ENCODE measurements at regions not wholly inside any gene's neighbourhood (a gene's known extent, or its start where the extent isn't known, plus 50 kb on each side); places are given as distances from the start of the nearest gene placed in this dataset.
"Not testable (repeated sequence)": the region's sequence is repeated elsewhere in the genome, so short reads cannot be mapped to it uniquely, and the experiment has no call there.

DNA sequence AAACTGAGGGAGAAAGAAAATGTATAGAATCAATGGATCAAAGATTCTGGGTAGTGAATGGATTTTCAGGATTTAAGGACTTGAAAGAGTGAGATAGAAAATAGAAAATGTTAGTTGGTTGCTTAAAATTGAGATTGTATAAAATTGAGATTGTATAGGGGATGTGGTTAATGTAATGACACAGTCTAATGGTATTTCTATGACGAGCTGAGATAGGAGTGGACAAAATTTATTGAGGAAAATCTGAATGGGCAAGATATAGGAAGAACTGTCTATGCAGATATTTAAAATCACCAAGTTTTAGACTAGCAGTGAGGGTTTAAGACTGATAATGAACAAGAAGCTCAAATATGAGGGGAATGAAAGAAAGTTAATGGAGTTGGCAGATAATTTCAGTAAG is 406.6 kb downstream of the NYAP2 start:
- ATAC-seq (no peak), DNase-seq (no peak)
- Mint-ChIP-seq H3K27ac (no peak overlapping the region), H3K27me3 (no peaks in the 10 kb centered on the region), H3K9me3 (no peaks in the 10 kb centered on the region), H3K4me3 (no peak overlapping the region), H3K4me1 (no peaks in the 10 kb centered on the region), H3K36me3 (ENCODE audit: low read depth) (no peaks in the 10 kb centered on the region)

DNA sequence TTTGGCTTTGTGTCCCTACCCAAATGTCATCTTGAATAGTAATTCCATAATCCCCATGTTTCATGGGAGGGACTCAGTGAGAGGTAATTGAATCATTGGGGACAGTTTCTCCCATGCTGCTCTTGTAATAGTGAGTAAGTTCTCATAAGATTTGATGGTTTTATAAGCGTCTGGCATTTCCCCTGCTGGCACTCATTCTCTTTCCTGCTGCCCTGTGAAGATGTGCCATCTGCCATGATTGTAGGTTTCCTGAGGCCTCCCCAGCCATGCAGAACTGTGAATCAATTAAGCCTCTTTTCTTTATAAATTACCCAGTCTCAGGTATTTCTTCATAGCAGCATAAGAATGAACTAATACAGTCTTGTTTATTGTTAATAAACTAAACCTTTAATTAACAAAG is 402.6 kb downstream of the NYAP2 start:
- not testable (repeated sequence) for H3K27me3 Mint-ChIP-seq; DNase-seq; ATAC-seq; H3K36me3 Mint-ChIP-seq (ENCODE audit: low read depth); H3K4me1 Mint-ChIP-seq; H3K27ac Mint-ChIP-seq; H3K9me3 Mint-ChIP-seq; H3K4me3 Mint-ChIP-seq

DNA sequence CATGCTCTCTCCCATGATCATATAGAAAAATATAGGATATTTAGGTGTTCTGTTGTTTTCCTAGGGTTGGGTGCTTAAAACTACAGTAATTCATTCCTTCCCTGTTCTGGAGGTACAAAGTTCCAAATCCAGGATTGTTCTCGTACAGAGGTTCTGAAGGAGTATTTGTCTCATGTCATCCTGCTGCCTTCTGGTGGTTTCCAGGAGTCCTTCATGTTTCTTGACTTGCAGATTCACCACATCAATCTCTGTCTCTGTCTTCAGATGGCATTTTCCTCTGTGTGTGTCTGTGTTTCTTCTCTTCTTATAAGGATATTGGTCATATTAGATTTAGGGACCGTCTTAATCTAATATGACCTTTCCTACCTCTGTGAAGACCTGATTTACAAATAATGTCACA is 397.9 kb downstream of the NYAP2 start:
- H3K4me1 Mint-ChIP-seq, result no peaks in the 10 kb centered on the region
- H3K4me3 Mint-ChIP-seq, result no peak overlapping the region
- H3K27me3 Mint-ChIP-seq, result peaks cover 3% of the 10 kb centered on the region
- no peaks in the 10 kb centered on the region for H3K9me3 Mint-ChIP-seq
- H3K27ac Mint-ChIP-seq, result no peak overlapping the region
- DNase-seq (no peak), ATAC-seq (no peak)
- H3K36me3 Mint-ChIP-seq (ENCODE audit: low read depth), result no peaks in the 10 kb centered on the region

DNA sequence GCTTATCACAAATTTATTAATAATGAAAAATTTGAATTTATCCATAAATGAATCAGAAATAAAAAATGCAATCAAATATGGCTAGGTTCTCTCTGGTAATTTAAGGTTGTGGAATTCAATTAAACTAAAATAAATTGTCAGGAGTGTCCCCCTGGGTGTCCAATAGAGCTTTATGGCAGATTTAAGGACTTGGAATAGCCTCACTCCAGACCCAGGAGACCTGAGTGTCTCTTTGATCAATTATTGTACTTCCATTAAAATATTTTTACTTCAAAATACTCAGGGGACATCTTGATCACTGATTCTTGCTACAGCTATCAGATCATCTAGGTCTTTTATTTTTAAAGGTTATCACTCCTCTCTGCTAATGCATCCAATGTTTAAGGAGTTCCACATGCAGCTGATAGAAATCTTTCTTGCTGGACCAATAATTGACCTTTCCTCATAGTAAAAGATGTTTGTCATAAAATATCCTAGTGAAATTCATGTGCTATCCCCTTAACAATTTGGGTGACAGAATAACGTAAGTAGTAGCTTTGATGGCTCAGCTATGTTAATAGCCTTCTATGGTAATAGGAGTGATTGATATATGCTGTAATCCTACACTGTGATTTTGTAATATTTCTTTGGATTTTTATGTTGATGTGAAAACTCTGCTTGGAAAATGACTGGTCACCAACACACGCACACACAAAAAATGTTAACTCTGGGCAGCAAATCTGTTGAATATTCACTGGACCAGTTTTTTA is 395.3 kb downstream of the NYAP2 start:
- Mint-ChIP-seq H3K27me3 (peaks cover 3% of the 10 kb centered on the region), H3K36me3 (ENCODE audit: low read depth) (no peaks in the 10 kb centered on the region), H3K4me1 (no peaks in the 10 kb centered on the region), H3K27ac (no peak overlapping the region), H3K9me3 (no peaks in the 10 kb centered on the region), H3K4me3 (no peak overlapping the region)
- no peak for ATAC-seq
- no peak for DNase-seq

DNA sequence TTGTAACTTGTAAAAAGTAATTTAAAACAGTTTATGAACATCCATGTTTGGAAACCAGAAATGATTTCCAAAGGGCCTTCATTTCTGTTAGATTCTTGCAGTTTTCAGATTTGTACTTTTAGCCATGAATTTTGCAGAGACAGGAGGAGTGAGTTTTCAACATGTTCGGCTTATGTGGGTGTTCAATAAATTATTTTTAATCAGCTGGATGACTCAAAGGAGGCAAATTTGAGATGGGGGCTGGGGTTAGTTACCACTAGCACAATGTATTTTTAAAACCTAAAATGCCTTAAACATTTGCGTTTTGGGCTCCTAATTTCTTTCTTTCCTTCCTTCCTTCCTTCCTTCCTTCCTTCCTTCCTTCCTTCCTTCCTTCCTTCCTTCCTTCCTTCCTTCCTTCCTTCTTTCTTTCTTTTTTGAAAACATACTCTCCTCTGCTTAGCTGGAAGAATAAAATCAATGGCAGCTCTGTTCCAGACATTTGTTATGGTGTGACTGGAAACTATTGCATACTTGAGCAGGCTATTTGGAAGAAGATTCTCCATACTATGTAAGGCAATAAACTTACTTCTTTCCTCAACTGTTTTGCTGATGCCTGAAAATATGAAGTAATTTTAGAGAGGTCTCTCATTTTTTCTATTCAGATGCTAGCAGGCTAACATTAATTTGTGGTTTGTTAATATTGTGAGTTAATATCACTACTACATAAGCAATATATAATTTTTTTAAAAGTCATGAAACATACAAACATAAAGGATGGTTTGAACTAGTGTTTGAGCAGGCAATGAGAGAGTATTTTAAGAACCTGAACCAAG is 394.4 kb downstream of the NYAP2 start:
- Mint-ChIP-seq H3K4me3 (no peak overlapping the region), H3K9me3 (no peaks in the 10 kb centered on the region), H3K36me3 (ENCODE audit: low read depth) (no peaks in the 10 kb centered on the region), H3K27ac (no peak overlapping the region), H3K27me3 (peaks cover 3% of the 10 kb centered on the region), H3K4me1 (no peaks in the 10 kb centered on the region)
- no peak for DNase-seq
- no peak for ATAC-seq

DNA sequence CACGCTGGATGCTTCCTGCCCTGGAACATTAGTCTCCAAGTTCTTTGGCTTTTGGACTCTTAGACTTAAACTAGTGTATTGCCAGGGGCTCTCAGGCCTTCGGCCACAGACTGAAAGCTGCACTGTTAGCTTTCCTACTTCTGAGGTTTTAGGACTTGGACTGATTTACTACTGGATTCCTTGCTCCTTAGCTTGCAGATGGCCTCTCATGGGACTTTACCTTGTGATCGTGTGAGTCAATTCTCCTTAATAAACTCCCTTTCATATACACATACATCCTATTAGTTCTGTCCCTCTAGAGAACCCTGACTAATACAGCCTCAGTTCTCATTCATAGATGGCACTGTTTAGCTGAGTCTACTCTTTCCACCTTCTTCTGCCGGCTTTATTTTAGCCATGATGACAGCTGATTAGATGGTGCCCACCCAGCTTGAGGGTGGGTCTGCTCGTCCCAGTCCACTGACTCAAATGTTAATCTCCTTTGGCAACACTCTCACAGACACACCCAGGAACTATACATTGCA is 389.1 kb downstream of the NYAP2 start:
- Mint-ChIP-seq H3K4me1 (no peaks in the 10 kb centered on the region), H3K4me3 (no peak overlapping the region), H3K9me3 (no peaks in the 10 kb centered on the region), H3K27me3 (no peaks in the 10 kb centered on the region), H3K36me3 (ENCODE audit: low read depth) (no peaks in the 10 kb centered on the region), H3K27ac (no peak overlapping the region)
- DNase-seq (no peak), ATAC-seq (no peak)

DNA sequence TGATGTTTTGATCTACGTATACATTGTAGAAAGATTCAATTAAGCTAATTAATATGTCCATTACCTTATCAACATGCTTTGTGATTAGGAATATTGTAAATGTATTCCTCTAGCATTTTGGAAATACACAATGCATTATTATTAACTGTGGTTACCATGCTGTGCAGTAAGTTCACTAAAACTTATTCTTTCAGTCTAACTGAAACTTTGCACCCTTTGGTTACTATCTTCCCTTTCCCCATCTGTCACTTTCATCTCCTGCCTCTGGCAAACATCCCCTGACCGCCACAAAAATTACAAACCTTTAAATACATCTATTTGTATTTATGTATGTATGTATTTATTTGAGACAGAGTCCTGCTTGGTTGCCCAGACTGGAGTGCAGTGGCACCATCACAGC is 388.0 kb downstream of the NYAP2 start:
- no peak for ATAC-seq
- Mint-ChIP-seq H3K4me3 (no peak overlapping the region), H3K27me3 (no peaks in the 10 kb centered on the region), H3K9me3 (no peaks in the 10 kb centered on the region), H3K36me3 (ENCODE audit: low read depth) (no peaks in the 10 kb centered on the region), H3K27ac (no peak overlapping the region), H3K4me1 (no peaks in the 10 kb centered on the region)
- DNase-seq, result no peak

DNA sequence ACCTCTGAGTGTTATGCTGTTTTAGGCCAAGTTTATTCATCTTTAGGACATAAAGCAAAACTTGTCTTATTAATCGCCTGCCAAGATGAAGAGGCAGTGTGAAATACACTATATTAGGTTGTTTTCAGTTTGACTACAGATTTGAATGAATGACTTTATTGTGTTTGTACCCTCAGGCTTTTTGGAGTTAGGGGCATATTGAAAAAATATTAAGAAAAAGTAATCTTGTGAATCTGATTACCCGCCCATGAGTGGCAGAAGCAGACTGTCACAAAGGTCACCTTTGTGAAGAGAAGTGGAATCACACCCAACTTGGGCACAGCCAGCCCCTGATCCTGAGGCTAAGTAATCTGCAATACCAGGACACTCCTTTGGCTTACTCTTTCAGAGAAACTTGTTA is 382.5 kb downstream of the NYAP2 start:
- Mint-ChIP-seq H3K9me3 (no peaks in the 10 kb centered on the region), H3K4me1 (no peaks in the 10 kb centered on the region), H3K27me3 (no peaks in the 10 kb centered on the region), H3K36me3 (ENCODE audit: low read depth) (no peaks in the 10 kb centered on the region), H3K27ac (no peak overlapping the region), H3K4me3 (no peak overlapping the region)
- DNase-seq (no peak), ATAC-seq (no peak)

DNA sequence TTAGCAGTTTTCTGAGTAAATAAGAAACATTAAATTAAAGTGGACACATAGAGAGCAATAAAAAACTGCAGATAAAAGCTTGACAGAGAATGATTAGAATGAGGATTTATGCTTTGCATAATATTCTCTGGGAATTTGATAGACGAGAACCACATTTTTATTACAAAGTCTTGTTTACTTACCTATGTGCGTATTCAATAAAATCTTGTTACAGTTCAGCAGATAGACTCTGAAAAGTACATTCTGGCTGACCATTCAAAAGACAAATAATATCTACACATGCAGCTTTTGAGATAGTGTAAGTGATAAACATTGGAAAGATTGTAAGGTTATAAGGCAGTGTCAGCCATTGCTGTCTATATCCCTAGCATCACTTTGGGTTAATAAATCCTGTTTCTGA is 381.6 kb downstream of the NYAP2 start:
- H3K36me3 Mint-ChIP-seq (ENCODE audit: low read depth), result no peaks in the 10 kb centered on the region
- ATAC-seq, result no peak
- no peaks in the 10 kb centered on the region for H3K4me1 Mint-ChIP-seq
- no peak overlapping the region for H3K27ac Mint-ChIP-seq
- no peak overlapping the region for H3K4me3 Mint-ChIP-seq
- no peaks in the 10 kb centered on the region for H3K27me3 Mint-ChIP-seq
- H3K9me3 Mint-ChIP-seq, result no peaks in the 10 kb centered on the region
- DNase-seq, result no peak

DNA sequence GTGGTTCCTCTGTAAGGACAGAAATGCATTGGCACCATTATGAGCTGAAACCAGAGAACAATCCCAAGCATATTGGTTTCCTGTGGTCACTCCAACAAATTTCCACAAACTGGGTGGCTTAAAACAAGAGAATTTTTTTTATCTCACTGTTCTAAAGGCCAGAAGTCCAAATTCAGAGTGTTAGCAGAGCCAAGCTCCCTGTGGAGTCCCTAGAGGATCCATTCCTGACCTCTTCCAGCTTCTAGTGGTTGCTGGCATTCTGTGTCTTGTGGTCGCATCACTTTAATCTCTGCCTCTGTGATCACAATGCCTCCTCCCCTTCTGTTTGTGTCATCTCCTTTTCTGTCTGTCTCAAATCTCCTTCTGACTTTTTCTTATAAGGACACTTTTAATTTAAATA is 380.3 kb downstream of the NYAP2 start:
- no peak overlapping the region for H3K27ac Mint-ChIP-seq
- H3K4me3 Mint-ChIP-seq, result no peak overlapping the region
- ATAC-seq (no peak), DNase-seq (no peak)
- no peaks in the 10 kb centered on the region for H3K9me3 Mint-ChIP-seq
- no peaks in the 10 kb centered on the region for H3K4me1 Mint-ChIP-seq
- no peaks in the 10 kb centered on the region for H3K36me3 Mint-ChIP-seq (ENCODE audit: low read depth)
- H3K27me3 Mint-ChIP-seq, result no peaks in the 10 kb centered on the region

DNA sequence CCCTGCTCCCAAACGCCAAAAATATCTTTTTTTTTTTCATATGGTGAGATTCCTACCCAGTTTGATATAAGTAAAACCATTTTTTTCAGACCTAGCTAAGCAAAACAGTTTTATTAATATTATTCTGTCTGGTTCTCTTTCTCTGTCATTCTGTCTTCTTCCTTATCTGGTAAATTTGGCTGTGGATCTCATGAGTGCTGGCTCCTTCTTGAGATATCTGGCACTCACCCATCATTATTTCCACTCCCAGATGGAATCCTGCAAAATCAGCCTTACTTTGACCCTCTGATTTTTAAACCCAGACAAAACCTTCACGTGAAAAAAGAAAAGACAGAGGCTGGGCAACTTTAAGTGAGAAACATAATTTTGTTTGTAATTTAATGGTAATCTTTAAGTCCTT is 373.6 kb downstream of the NYAP2 start:
- ATAC-seq (no peak), DNase-seq (no peak)
- no peak overlapping the region for H3K4me3 Mint-ChIP-seq
- H3K27me3 Mint-ChIP-seq, result no peaks in the 10 kb centered on the region
- H3K9me3 Mint-ChIP-seq, result no peaks in the 10 kb centered on the region
- H3K4me1 Mint-ChIP-seq, result no peaks in the 10 kb centered on the region
- H3K36me3 Mint-ChIP-seq (ENCODE audit: low read depth), result no peaks in the 10 kb centered on the region
- H3K27ac Mint-ChIP-seq, result no peak overlapping the region

DNA sequence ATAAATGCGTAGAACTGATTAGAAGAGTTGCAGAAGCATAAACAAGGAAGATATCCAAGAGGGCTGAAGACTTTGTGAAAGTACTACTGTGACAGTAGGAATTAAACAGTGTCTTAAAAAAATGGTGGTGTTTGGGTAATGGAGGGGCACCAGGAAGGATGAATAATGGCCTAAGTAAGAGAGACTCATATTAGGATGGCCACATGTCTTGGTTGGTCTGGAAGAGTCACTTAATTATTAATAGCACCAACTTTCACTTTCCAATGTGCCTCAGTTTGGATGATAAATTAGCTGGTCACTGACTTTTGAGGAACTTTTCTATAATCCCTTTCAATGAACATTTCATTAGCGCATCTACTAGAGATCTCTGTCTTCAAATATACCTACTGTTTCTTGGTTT is 372.2 kb downstream of the NYAP2 start:
- Mint-ChIP-seq H3K9me3 (no peaks in the 10 kb centered on the region), H3K27ac (no peak overlapping the region), H3K4me1 (no peaks in the 10 kb centered on the region), H3K4me3 (no peak overlapping the region), H3K36me3 (ENCODE audit: low read depth) (no peaks in the 10 kb centered on the region), H3K27me3 (no peaks in the 10 kb centered on the region)
- ATAC-seq, result no peak
- no peak for DNase-seq

DNA sequence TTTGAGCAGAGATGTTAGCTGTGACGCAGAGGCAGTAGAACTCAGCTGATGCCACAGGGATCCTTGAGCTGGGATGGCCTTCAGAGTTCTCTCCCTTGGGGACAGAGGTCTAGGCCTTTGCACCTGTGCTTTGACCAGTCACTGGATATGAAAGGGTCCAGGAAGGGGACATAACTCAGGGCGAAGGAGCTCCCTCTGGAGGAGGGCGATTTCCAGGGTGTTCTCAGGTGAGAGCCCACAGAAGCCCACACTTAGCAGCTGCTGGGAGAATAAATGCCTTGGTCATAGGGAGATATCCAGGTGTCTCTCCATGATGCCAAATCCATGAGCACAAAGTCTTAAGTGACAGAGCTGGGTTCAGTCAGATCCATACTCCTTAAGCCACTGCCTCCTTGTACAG is 369.2 kb downstream of the NYAP2 start:
- no peaks in the 10 kb centered on the region for H3K4me1 Mint-ChIP-seq
- H3K36me3 Mint-ChIP-seq (ENCODE audit: low read depth), result no peaks in the 10 kb centered on the region
- ATAC-seq, result no peak

DNA sequence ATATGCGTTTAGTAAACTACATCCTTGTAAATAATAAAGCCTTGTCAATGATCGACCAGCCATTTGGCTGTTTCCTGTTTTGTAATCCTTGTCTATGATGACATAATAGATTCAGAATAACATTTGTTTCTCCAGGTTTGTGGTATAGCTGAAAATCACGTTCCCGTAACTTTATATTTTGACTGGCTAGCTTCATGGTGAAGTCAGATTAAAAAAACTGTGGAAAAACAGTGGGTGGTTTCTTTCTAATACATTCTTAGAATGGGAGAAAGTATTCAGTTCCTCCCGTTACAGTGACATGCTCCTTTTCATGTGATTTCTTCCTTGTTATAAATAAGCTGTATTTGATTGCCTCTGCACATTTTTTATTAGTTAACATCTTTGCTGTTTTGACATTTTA is 366.9 kb downstream of the NYAP2 start:
- Mint-ChIP-seq H3K4me1 (no peaks in the 10 kb centered on the region), H3K9me3 (no peaks in the 10 kb centered on the region), H3K27me3 (no peaks in the 10 kb centered on the region), H3K27ac (no peak overlapping the region), H3K4me3 (no peak overlapping the region), H3K36me3 (ENCODE audit: low read depth) (no peaks in the 10 kb centered on the region)
- no peak for ATAC-seq
- DNase-seq, result no peak

More for the DNA sequence above, 369.2 kb downstream of the NYAP2 start:
- no peak for DNase-seq
- Mint-ChIP-seq H3K27ac (no peak overlapping the region), H3K9me3 (no peaks in the 10 kb centered on the region), H3K4me3 (no peak overlapping the region), H3K27me3 (no peaks in the 10 kb centered on the region)

DNA sequence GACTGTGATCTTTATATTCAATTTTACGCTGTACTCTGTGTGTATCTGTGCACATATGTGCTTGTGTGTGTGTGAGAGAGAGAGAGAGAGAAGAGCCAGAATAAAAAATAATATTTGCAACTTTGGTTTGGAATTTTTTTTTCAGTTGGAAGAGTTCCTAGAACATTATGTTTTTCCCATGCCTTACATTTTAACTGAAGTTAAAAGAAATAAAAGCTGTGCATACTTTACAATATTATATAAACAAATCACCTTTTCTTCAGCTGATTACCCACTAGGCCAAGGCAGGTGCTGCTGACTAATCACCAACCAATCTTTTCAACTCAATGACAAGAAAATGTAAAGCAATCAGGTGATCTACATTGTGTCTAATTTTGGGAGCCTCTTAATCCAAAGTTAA is 366.3 kb downstream of the NYAP2 start:
- DNase-seq, result no peak
- Mint-ChIP-seq H3K27me3 (no peaks in the 10 kb centered on the region), H3K36me3 (ENCODE audit: low read depth) (no peaks in the 10 kb centered on the region), H3K27ac (no peak overlapping the region), H3K9me3 (no peaks in the 10 kb centered on the region), H3K4me1 (no peaks in the 10 kb centered on the region), H3K4me3 (no peak overlapping the region)
- no peak for ATAC-seq

All from activated naive CD8-positive, alpha-beta T cell treated with anti-CD3 and anti-CD28 coated beads, Interleukin-2, amount 50 U/mL, for 24 hours (primary cell).